Type B pancreatic cell (in vitro differentiated cells): ENCODE measurements at regions not wholly inside any gene's neighbourhood (a gene's known extent, or its start where the extent isn't known, plus 50 kb on each side); places are given as distances from the start of the nearest gene placed in this dataset.

Experiments
- DNase-seq: peaks from one replicate; pipeline ENCODE4 v3.0.0; 2021; ENCODE audit warnings: mixed read lengths; ENCODE audit not compliant: unreplicated experiment; ENCODE audit errors: extremely low spot score
- H3K27ac Mint-ChIP-seq: 2 replicates; pipeline ENCODE4 v1.8.0; 2021; ENCODE audit warnings: mild to moderate bottlenecking, mixed read lengths
- H3K27me3 Mint-ChIP-seq: 2 replicates; pipeline ENCODE4 v1.8.0; 2021; ENCODE audit warnings: mixed read lengths
- H3K36me3 Mint-ChIP-seq: 2 replicates; pipeline ENCODE4 v1.8.0; 2021; ENCODE audit warnings: mixed read lengths
- H3K4me1 Mint-ChIP-seq: one replicate; pipeline ENCODE4 v1.8.0; 2021; ENCODE audit warnings: mixed read lengths; ENCODE audit not compliant: unreplicated experiment
- H3K4me3 Mint-ChIP-seq: 2 replicates; pipeline ENCODE4 v1.8.0; 2021; ENCODE audit warnings: mild to moderate bottlenecking, mixed read lengths
- H3K9me3 Mint-ChIP-seq: 2 replicates; pipeline ENCODE4 v1.8.0; 2021; ENCODE audit warnings: mixed read lengths
- CTCF ChIP-seq: fragments of 200-600 bp; sonication (generic); conservative IDR thresholded peaks from 2 replicates; pipeline ENCODE4 v1.5.0; 2021; ENCODE audit warnings: antibody characterized with exemption, mild to moderate bottlenecking

- TF ChIP-seq CTCF: no peak
- H3K9me3 Mint-ChIP-seq: no peaks in the 10 kb centered on the region
- H3K36me3 Mint-ChIP-seq: no peaks in the 10 kb centered on the region
- peaks cover 11% of the 10 kb centered on the region for H3K4me1 Mint-ChIP-seq
- H3K27me3 Mint-ChIP-seq: no peaks in the 10 kb centered on the region
- no peak overlapping the region for H3K27ac Mint-ChIP-seq
- H3K4me3 Mint-ChIP-seq: no peak overlapping the region
- DNase-seq: no peak
These were observed 225.1 kb upstream of the LMCD1 start for GRCh38 chr3:8276506-8276905.

- H3K27me3 Mint-ChIP-seq: no peaks in the 10 kb centered on the region
- no peak overlapping the region for H3K27ac Mint-ChIP-seq
- H3K36me3 Mint-ChIP-seq: no peaks in the 10 kb centered on the region
- DNase-seq: no peak
- peaks cover 11% of the 10 kb centered on the region for H3K4me1 Mint-ChIP-seq
- no peaks in the 10 kb centered on the region for H3K9me3 Mint-ChIP-seq
- H3K4me3 Mint-ChIP-seq: no peak overlapping the region
- no peak for TF ChIP-seq CTCF
These were observed 223.2 kb upstream of the LMCD1 start for GRCh38 chr3:8278448-8278847.

- no peak for TF ChIP-seq CTCF
- no peak for DNase-seq
- Mint-ChIP-seq H3K27ac (no peak overlapping the region), H3K27me3 (no peaks in the 10 kb centered on the region), H3K36me3 (no peaks in the 10 kb centered on the region), H3K4me3 (no peak overlapping the region), H3K9me3 (no peaks in the 10 kb centered on the region), H3K4me1 (peaks cover 11% of the 10 kb centered on the region)
These were observed 222.1 kb upstream of the LMCD1 start for GRCh38 chr3:8279476-8279875.

GRCh38 chr3:8279886-8280550, 221.6 kb upstream of the LMCD1 start:
- no peaks in the 10 kb centered on the region for H3K9me3 Mint-ChIP-seq
- no peaks in the 10 kb centered on the region for H3K27me3 Mint-ChIP-seq
- DNase-seq: no peak
- peaks cover 11% of the 10 kb centered on the region for H3K4me1 Mint-ChIP-seq
- H3K36me3 Mint-ChIP-seq: no peaks in the 10 kb centered on the region
- no peak for TF ChIP-seq CTCF
- no peak overlapping the region for H3K4me3 Mint-ChIP-seq
- no peak overlapping the region for H3K27ac Mint-ChIP-seq

GRCh38 chr3:8282541-8283165, 219.0 kb upstream of the LMCD1 start:
- Mint-ChIP-seq H3K27me3 (no peaks in the 10 kb centered on the region), H3K27ac (no peak overlapping the region), H3K4me3 (no peak overlapping the region), H3K36me3 (no peaks in the 10 kb centered on the region), H3K4me1 (peaks cover 19% of the 10 kb centered on the region), H3K9me3 (no peaks in the 10 kb centered on the region)
- no peak for TF ChIP-seq CTCF
- no peak for DNase-seq
